ENCODE measurements at regions not wholly inside any gene's neighbourhood (a gene's known extent, or its start where the extent isn't known, plus 50 kb on each side); places are given as distances from the start of the nearest gene placed in this dataset.

GRCh38 chr1:56390934-56391731, 188.2 kb downstream of the PLPP3 start:
- no peak for DNase-seq (ENCODE audit: low read depth in 2 of 2)

GRCh38 chr1:56390232-56390867, 189.0 kb downstream of the PLPP3 start:
- no peak for DNase-seq (ENCODE audit: low read depth in 2 of 2)

DNA sequence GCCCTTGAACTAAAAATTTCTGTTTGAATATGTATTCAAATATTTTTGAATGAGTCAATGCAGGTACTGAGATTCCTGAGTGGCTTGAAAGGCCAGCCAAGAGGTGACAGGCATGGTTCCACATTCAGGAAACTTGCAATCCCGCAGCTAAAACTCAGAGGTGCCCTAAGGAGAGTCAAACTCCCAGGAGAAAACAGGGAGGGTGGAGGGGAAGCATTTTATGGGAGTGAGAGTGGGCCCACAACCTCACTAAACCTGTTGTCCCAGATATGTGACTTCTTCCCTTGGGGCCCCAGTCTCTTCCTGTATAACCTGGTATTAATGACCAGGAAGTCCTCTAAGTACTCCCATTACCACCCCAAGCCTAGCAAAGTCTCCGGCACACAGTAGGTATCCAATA, 189.6 kb downstream of the PLPP3 start:
- DNase-seq (ENCODE audit: low read depth in 2 of 2): no peak

DNA sequence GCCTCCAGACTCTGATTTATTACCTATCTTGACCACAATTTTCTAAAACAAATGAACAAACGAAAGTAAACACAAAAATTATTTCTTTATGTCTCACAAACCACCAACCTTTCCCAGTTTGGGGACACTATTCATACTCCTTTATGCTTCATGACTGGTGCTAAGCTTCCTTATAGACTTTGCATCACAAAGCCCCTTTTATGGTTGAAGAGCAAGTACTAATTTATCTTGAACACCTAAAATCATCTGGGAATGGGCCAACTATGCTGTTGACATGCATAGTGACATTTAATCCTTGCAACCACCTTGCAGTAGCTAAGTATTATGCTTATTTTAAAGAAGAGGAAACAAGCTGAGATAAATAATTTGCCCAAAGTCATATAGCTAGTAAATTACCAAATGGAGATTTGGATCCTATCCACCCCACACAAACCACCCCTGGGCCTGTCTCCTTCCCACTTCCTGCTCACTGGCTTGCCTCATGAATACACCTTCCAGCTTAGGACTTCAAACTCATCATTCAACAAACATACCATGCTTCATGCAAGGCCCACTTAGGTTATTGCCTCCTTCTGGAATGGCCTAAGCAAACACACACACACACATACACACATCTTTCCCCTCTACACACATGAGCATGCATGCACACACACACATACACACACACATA, 192.2 kb downstream of the PLPP3 start:
- DNase-seq (ENCODE audit: low read depth in 2 of 2): no peak

GRCh38 chr1:56385314-56385713, 194.0 kb downstream of the PLPP3 start:
- DNase-seq (ENCODE audit: low read depth in 2 of 2): no peak

GRCh38 chr1:56382929-56383328, 196.4 kb downstream of the PLPP3 start:
- no peak for DNase-seq (ENCODE audit: low read depth in 2 of 2)

DNA sequence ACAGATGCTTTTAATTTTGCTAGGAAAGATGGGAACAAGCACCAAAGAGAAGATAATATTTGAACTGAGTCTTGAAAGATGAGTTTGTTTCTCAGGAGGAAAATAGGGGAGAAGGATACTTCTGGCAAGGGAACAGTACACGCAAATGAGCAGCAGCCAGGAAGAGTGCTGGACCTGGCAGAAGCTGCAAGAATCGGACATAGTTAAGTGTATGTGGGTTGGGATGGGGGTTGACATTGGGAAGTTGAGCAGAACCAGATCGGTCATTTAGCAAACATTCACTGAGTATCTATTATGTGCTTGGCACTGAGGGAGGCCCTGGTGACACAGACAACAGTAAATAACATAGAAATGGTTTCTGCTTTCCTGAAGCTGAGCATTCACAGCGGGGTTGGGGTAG, 198.8 kb downstream of the PLPP3 start:
- no peak for DNase-seq (ENCODE audit: low read depth in 2 of 2)

GRCh38 chr1:56378341-56379070, 200.9 kb downstream of the PLPP3 start:
- DNase-seq (ENCODE audit: low read depth in 2 of 2): no peak

DNA sequence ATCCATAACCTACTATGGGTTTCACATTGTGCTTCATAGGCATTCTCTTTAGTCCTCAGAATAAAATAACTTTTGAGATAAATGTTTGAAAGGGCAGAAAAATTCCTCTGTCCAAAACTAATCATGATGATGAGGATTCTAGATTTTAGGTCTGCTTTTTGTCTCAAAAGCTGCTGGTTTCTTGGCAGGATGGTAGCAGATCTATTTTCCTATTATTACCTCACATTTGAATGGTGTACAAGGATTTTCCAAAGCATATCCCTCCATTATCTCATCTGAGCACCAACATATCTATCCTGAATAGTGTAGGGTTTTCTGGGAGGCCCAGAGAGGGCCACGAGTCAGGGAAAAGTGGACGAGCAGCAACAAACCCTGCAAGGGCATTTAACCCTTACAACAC, 201.9 kb downstream of the PLPP3 start:
- no peak for DNase-seq (ENCODE audit: low read depth in 2 of 2)

GRCh38 chr1:56376188-56376984, 203.0 kb downstream of the PLPP3 start:
- DNase-seq (ENCODE audit: low read depth in 2 of 2): no peak

DNA sequence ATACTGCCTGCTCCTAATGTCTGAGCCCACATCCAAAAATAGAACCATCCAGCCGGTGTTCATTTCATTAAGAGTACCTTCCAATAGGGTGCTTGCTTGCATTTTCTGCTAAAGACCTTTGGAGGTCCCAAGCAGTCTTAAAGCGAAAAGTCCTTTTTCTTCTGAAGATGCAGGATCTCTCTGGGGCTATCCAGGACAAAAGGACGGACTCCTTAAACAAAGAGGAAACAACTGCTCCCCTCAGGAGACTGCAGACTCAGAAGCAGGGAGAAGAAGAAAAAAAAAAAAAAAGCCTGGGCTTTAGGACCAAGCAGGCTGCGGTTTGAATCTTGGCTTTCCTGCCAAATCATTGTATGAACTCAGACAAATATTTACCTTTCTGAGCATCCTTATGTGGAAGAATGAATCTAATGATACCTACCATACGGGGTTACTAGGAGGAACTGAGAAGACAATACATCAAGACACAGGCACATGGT, 204.0 kb downstream of the PLPP3 start:
- DNase-seq (ENCODE audit: low read depth in 2 of 2): no peak

DNA sequence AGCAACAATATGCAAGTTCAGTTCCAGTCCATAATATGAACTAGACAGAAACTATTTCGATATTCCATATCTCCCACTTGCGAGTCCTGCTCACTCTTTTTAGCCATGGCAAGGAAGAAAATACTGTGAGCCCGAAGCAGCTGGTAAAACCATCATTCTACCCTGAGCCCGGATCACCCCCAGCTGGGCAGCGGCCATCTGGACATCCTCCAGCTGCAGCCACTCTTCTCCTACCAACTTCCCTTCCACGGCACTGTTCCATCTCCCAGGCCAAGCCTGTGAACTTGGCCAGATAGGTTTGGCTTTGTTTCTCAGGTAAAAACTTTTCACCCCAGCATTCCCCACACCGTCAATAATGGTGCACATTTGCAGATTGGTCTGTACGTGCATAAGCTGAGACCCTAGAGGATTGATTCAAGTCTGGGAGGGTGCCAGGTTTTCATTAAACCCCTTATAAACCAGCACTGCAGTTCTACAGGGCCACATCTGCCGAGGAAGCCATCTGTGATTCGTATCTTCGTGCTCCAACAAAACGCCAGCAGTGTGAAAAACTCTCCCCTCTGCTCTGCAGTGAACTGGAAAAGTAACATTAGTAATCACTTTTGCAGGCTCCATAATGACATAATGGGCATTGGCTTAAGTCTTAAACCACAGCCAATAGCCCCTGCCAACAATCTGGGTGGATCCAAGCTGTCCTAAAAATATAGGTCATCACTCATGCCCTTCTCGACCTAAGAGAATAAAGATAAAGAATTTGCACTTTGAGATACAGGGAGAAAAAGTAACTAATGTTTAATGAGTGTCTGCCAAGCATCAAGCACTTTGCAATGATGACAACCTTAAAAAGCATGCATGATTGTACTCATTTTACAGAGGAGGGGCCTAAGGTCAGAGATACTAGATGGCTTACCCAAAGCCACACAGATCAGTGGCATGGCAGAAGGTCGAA, 205.1 kb downstream of the PLPP3 start:
- no peak for DNase-seq (ENCODE audit: low read depth in 2 of 2)

GRCh38 chr1:56370513-56370912, 208.8 kb downstream of the PLPP3 start:
- DNase-seq (ENCODE audit: low read depth in 2 of 2): no peak

GRCh38 chr1:56363007-56363770, 216.2 kb downstream of the PLPP3 start:
- DNase-seq (ENCODE audit: low read depth in 2 of 2): no peak

GRCh38 chr1:56360021-56360420, 219.3 kb downstream of the PLPP3 start:
- DNase-seq (ENCODE audit: low read depth in 2 of 2): no peak

DNA sequence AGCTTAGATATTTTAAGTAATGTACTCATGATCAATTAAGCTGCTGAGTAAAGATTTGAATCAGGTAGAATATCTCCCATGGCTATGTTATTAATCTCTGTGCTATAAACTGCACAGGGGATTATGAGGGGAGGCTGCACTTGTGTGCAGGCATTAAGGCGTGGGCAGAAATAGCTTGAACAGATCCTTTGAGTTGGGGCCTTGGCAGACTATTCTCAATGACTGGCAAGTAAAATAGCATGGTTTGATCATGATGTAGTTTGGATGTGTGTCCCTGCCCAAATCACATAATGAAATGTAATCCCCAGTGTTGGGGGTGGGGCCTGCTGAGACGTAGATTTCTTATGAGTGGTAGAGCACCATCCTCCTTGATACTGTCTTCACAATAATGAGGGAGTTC, 220.3 kb downstream of the PLPP3 start:
- DNase-seq (ENCODE audit: low read depth in 2 of 2): no peak

GRCh38 chr1:56357927-56358690, 221.3 kb downstream of the PLPP3 start:
- no peak for DNase-seq (ENCODE audit: low read depth in 2 of 2)

GRCh38 chr1:56356376-56356990, 222.9 kb downstream of the PLPP3 start:
- DNase-seq (ENCODE audit: low read depth in 2 of 2): no peak
